ENCODE measurements at regions not wholly inside any gene's neighbourhood (a gene's known extent, or its start where the extent isn't known, plus 50 kb on each side); places are given as distances from the start of the nearest gene placed in this dataset.
A peak's percentile ranks its signal among the peaks of the same experiment; 100 is the strongest.

GRCh38 chr5:86118542-86118941 is 499.2 kb upstream of the COX7C start:
- Histone ChIP-seq H3K4me3 (no peak overlapping the region), H4K20me1 (ENCODE audit: control insufficient read depth, insufficient read depth) (no peaks in the 10 kb centered on the region), H3K36me3 (ENCODE audit: control insufficient read depth in 2 of 2, insufficient read depth in 2 of 2, low read length in 1 of 2) (no peaks in the 10 kb centered on the region), H3K27me3 (replicated peaks in 1 of 2; ENCODE audit: control insufficient read depth in 2 of 2, insufficient read depth in 2 of 2, low read length in 1 of 2) (no peaks in the 10 kb centered on the region; a peak in 1 of 4 replicates), H3K27ac (ENCODE audit: control insufficient read depth, insufficient read depth) (no peak overlapping the region), H3K9me3 (replicated peaks; ENCODE audit: control insufficient read depth, insufficient read depth, low read length) (no peaks in the 10 kb centered on the region), H3K9ac (ENCODE audit: control insufficient read depth, insufficient read depth, low read length) (no peak overlapping the region), H3K4me2 (ENCODE audit: control insufficient read depth, insufficient read depth) (no peak overlapping the region), H3K4me1 (ENCODE audit: control insufficient read depth, insufficient read depth, low read length) (no peaks in the 10 kb centered on the region), H2AFZ (ENCODE audit: control insufficient read depth, low read depth, low read length) (no peak overlapping the region), H3K79me2 (ENCODE audit: control insufficient read depth, insufficient read depth, low read length) (no peaks in the 10 kb centered on the region)
- 0% methylated on average over 1 of the region's 1 CpG for WGBS (ENCODE audit: insufficient coverage, insufficient replicate concordance, low lambda C conversion rate, missing lambda C conversion rate)
- in situ Hi-C loops (cut with MboI): no loop called here
- CTCF ChIA-PET: no interaction called here
- no peak for TF ChIP-seq SPI1 (IDR thresholded peaks at IDR 0.05; ENCODE audit: borderline replicate concordance, insufficient read depth, low read depth, low read length)
- TF ChIP-seq CTCF (IDR thresholded peaks at IDR 0.05 in 2 of 3, conservative IDR thresholded peaks at IDR 0.05 in 1 of 3; ENCODE audit: control insufficient read depth in 2 of 3, extremely low read depth in 1 of 3, insufficient read depth in 1 of 3, low read depth in 3 of 3, low read length in 3 of 3): peak in 2 of 3 experiments; percentile 20 to 30; a peak in 3 of 6 replicates
- SMC1A ChIA-PET (ENCODE audit: uncharacterized antibody, unreplicated experiment): no interaction called here
- RAD21 ChIA-PET (ENCODE audit: unreplicated experiment): no interaction called here
- ATAC-seq (peak; percentile 84), DNase-seq (ENCODE audit: low read depth, low spot score) (no peak), FAIRE-seq (no peak)
- intact Hi-C loops (cut with micrococcal nuclease; ENCODE audit: unreplicated experiment): no loop called here
- BruUV-seq (replicated peaks): no TSS peak
- POLR2A ChIA-PET: no interaction called here

- ATAC-seq: no peak
- no peak overlapping the region for H2AFZ ChIP-seq (ENCODE audit: control insufficient read depth, low read depth, low read length)
- ChIA-PET CTCF (no interaction called here), RAD21 (ENCODE audit: unreplicated experiment) (no interaction called here), POLR2A (interaction anchor here (0.6 kb wide), 1 partner anchor 11 kb away, joined by 4 read pairs; no protein-coding TSS in a partner anchor), SMC1A (ENCODE audit: uncharacterized antibody, unreplicated experiment) (interaction anchor here (1.2 kb wide), 1 partner anchor 10 kb away, joined by 4 read pairs; no protein-coding TSS in a partner anchor)
- H3K27me3 ChIP-seq (replicated peaks in 1 of 2; ENCODE audit: control insufficient read depth in 2 of 2, insufficient read depth in 2 of 2, low read length in 1 of 2): no peaks in the 10 kb centered on the region
- 25% methylated on average over 3 of the region's 3 CpGs for WGBS (ENCODE audit: insufficient coverage, insufficient replicate concordance, low lambda C conversion rate, missing lambda C conversion rate)
- no peak for TF ChIP-seq SMAD5 (IDR thresholded peaks at IDR 0.05; ENCODE audit: low read depth)
- no peak for TF ChIP-seq IKZF1 (conservative IDR thresholded peaks at IDR 0.05)
- no peak for TF ChIP-seq SP1 (IDR thresholded peaks at IDR 0.05; ENCODE audit: low read depth, low read length)
- TF ChIP-seq IRF4 (IDR thresholded peaks at IDR 0.05; ENCODE audit: low read depth, low read length): no peak
- TF ChIP-seq SIN3A (IDR thresholded peaks at IDR 0.05; ENCODE audit: low read depth, low read length): no peak
- no peak for TF ChIP-seq TARDBP (IDR thresholded peaks at IDR 0.05; ENCODE audit: borderline replicate concordance)
- TF ChIP-seq RB1 (IDR thresholded peaks at IDR 0.05; ENCODE audit: borderline replicate concordance): no peak
- no TSS peak for BruUV-seq (replicated peaks)
- intact Hi-C loops (cut with micrococcal nuclease; ENCODE audit: unreplicated experiment) (no loop called here), in situ Hi-C loops (cut with MboI) (no loop called here)
- no peaks in the 10 kb centered on the region for H4K20me1 ChIP-seq (ENCODE audit: control insufficient read depth, insufficient read depth)
- no peaks in the 10 kb centered on the region for H3K9me3 ChIP-seq (replicated peaks; ENCODE audit: control insufficient read depth, insufficient read depth, low read length)
- no peaks in the 10 kb centered on the region for H3K36me3 ChIP-seq (ENCODE audit: control insufficient read depth in 2 of 2, insufficient read depth in 2 of 2, low read length in 1 of 2)
- no peaks in the 10 kb centered on the region for H3K4me1 ChIP-seq (ENCODE audit: control insufficient read depth, insufficient read depth, low read length)
- H3K27ac ChIP-seq (ENCODE audit: control insufficient read depth, insufficient read depth): no peak overlapping the region
- no peak overlapping the region for H3K4me2 ChIP-seq (ENCODE audit: control insufficient read depth, insufficient read depth)
- no peak overlapping the region for H3K4me3 ChIP-seq
- FAIRE-seq: no peak
- no peak for DNase-seq (ENCODE audit: low read depth, low spot score)
- H3K79me2 ChIP-seq (ENCODE audit: control insufficient read depth, insufficient read depth, low read length): no peaks in the 10 kb centered on the region
- H3K9ac ChIP-seq (ENCODE audit: control insufficient read depth, insufficient read depth, low read length): no peak overlapping the region
These were observed 493.4 kb upstream of the COX7C start for GRCh38 chr5:86124333-86124732.
